NCI-H748 treated with DMSO at 0.1 percent for 48 hours (cell line): ENCODE measurements at regions not wholly inside any gene's neighbourhood (a gene's known extent, or its start where the extent isn't known, plus 50 kb on each side); places are given as distances from the start of the nearest gene placed in this dataset.
"Not testable (repeated sequence)": the region's sequence is repeated elsewhere in the genome, so short reads cannot be mapped to it uniquely, and the experiment has no call there.

Experiments used
- DNase-seq: peaks from one replicate; lab custom pipeline; 2025; lab: John Stamatoyannopoulos, UW

DNA sequence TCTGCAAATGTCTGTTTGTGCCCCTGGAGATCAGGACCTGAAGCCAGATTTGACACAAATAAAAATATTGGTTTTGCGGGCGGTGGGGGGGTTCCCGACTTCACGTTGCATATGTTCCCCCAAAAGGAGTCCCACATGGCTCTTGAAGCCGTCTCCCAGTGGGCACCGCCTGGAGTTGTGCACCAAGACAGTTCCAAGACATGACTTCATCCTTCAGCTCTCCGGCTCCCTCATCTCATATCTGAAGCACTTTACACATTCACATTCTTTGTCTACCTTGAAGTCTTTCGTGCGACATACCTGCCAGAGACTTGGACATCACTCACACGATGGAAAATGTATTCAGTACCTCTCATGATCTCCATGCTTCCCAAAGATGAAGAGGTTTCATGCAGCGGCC lies 362.8 kb upstream of the FOXK1 start:
- no peak for DNase-seq

- no peak for DNase-seq
Measured at GRCh38 chr7:4325732-4326131, 356.4 kb upstream of the FOXK1 start.

- DNase-seq, result no peak
Measured at GRCh38 chr7:4331711-4332110, 350.4 kb upstream of the FOXK1 start.

DNA sequence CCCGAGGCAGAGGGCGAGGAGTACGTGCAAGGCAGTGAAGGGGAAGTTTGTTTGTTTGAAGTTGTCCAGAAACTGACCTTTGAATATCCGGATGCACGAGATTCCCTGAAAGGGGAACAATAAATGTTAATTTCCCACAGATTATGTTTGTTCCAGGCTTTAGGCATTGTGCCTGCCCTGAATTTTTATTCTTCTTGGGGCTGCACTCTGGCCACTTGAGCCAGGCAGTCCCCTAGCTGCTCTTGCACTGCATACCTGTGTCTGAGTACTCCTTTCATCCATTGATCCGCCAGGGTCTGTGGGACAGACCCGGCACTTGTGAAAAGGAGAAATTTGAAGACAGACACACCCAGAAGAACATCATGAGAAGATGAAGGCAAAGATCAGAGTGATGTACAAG lies 343.5 kb upstream of the FOXK1 start:
- DNase-seq, result no peak

DNA sequence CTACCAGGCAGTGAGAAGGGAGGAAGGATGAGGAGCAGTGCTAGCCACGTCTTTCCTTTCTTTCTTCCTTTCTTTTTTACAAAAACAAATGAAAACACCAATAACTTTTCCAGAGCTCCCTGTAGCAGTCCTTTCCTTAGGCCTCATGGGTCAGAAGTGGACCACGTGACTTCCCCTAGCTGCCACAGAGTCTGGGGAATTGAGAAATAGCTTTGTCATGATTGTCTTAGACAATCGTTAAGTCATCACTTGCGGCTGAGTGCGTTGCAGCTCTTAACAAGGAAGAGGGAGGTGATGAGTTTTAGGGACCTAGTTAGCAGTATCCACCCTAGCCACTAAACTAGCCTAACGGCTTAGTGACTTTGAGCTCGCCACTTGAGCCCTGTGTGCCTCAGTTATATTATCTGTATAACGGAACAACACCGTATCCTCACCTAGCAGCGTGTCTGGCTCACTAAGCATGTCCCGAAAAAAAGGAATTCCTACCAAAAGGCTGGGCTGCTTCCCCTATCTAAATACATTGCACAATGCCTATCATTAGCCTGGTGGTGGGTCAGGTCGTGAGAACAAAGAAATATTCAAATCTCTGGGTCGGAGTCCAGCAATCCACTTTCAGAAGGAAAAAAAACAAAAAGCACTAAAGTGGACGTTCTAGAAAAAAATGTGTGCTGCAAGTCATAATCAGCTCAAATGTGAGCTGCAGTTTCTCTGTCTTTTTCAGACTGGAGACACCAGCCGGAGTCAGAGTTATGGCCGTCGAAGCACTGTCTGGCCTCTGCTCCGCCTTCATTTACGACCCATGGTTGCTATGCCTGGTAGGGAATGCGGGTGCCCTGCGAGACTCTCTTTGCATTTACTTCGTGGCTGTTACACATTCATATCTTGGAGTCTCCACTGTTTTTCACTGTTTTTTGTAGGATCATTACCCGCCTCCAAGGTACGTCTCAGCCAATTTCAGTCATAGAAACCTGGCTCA lies 338.5 kb upstream of the FOXK1 start:
- DNase-seq, result no peak

GRCh38 chr7:4345004-4345403 lies 337.1 kb upstream of the FOXK1 start:
- DNase-seq, result no peak

GRCh38 chr7:4352069-4352468 lies 330.0 kb upstream of the FOXK1 start:
- DNase-seq, result no peak

DNA sequence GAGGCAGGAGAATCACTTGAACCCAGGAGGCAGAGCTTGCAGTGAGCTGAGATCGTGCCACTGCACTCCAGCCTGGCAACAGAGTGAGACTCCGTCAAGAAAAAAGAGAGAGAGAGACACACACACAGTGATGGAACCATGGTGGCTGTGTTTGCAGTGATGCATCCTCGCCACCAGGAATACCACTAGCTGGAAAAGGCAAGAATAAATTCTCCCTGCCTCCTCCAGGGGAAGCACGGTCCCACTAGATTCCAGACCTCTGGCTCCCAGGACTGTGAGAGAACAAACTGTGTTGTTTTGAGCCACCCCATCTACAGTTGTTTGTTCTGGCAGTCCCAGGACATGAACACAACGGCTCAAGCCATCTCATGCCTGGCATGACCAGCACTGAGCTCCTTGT lies 320.3 kb upstream of the FOXK1 start:
- no peak for DNase-seq

DNA sequence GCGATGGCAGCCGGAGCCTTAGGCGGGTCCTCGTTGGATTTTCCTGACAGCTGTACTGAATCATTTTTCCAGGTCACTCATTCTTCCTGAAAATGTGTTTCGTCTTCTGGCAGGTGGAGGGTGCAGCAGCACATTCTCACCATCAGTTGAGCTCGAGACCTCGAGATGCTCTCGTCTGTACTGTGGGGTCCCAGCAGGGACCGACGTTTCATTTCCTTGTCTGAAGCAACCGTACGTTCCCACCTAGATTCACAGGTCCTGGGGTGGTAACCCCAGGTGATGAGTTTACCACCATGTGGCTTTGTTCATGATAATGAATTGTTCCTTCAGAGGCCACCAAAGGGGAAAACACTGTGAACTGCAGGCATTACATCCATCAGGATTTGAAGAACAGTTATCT lies 298.5 kb upstream of the FOXK1 start:
- DNase-seq, result no peak

GRCh38 chr7:4386190-4386589 lies 295.9 kb upstream of the FOXK1 start:
- DNase-seq, result peak; percentile 25

DNA sequence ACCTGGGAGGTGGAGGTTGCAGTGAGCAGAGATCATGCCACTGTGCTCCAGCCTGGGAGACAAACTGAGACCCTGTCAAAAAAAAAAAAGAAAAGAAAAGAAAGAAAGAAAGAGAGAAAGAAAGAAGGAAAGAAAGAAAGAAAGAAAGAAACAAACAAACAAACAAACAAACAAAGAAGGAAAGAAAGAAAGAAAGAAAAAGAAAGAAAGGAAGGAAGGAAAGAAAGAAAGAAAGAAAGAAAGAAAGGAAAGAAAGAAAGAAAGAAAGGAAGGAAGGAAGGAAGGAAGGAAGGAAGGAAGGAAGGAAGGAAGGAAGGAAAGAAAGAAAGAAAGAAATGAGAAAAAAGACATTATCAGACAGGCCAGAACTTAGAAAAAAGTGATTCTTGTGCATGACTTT lies 291.0 kb upstream of the FOXK1 start:
- DNase-seq, result not testable (repeated sequence)

DNA sequence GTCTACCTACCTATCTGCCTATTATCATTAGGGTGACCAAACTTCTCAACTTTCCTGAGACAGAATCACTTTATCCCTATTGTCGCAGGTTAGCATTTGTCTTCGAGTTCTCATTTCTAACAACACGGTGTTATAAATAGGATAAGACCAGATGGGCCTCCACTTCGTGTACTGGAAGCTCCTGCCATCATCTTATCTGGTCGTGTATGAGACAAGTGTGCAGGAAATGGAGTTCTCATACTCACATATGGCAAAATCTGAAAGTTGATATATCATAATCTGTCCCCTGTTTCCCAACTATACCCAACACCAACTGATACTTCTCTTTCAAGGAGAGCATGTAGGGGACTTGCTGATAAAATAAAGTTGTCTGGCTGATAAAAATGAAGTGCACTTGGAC lies 287.4 kb upstream of the FOXK1 start:
- no peak for DNase-seq

DNA sequence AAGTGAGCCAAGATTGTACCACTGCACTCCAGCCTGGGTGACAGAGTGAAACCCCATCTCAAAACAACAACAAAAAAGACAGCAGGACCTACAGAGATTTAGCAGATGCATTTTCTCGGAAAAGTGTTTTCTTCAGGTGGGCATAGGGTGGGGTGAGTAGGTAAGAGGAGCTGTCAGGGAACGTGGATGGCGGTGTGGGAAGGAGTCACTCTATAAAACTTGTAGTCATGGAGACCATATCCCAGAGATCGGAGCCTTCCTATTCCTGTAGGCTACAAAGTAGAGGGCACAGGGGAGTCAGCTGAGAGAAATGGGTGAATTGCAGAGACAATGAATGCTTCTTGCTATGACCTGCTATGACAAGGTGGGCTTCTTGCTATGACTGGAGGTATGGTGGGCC lies 283.0 kb upstream of the FOXK1 start:
- DNase-seq, result no peak

- DNase-seq, result no peak
Measured at GRCh38 chr7:4399596-4399995, 282.5 kb upstream of the FOXK1 start.

DNA sequence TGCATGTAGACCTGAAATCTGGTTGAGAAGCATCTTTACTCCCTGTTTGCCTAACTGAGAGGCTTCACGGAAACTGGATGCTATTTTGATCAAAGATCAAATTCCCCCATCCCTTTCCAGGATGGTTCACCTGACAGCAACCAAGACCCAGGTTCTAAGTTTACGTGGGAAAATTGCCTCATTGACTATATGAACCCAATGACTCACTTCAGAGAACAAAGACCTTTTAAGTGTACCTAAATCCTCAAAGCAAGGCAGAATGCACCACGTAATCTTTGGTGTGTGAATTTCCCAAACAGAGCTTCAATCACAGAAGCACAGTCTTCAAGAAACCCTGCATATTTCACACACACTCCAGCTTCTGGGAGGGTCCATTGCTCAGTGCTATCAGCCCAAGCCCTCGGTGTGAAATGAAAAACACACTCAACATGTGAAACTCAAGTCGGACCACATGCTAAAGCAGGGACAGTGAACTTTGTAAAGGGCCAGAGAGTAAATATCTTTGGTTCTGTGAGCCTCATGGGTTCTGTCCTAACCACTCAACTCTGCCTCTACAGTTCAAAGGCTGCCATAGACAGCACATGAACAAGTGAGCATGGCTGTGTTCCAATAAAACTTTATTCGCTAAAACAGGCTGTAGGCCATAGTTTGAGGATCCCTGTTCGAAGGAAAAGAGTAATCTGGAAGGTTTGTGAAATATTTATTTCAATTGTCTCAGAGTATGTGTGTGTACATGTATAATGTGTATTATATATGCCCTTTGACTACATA lies 275.6 kb upstream of the FOXK1 start:
- no peak for DNase-seq

- DNase-seq, result no peak
Measured at GRCh38 chr7:4409946-4410345, 272.1 kb upstream of the FOXK1 start.

DNA sequence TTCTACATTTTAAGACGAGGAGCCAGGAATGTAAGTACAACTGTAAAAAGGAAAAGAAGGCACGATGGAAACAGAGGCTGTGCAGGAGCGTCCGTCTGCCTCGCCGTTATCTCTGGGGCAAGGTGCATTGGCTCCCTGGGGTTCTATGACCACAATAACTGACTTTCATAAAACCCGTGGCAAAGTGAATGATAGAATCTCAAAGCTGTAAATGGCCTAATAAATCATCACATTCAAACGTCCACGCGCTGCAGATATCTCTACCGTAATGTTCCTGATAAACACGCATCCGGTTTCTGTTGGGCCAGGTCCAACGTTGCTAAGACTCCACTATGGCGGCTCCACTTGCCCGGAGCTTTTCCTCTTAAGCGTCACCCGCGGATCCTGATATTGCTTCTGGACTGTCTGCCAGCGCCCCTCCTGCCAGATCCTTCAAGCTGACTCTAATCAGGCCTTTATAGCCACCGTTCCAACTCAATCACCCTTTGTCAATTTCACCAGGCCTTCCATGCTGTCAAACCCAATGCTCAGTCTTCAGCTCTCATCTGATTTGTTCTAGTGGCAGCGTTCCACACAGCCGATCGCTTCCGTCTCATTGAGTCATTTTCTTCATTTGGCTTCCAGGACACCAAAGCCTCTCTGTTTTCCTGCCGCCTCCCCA lies 265.6 kb upstream of the FOXK1 start:
- peak; percentile 40 for DNase-seq

GRCh38 chr7:4428526-4428925 lies 253.6 kb upstream of the FOXK1 start:
- DNase-seq, result no peak

GRCh38 chr7:4430227-4430626 lies 251.9 kb upstream of the FOXK1 start:
- DNase-seq, result no peak

DNA sequence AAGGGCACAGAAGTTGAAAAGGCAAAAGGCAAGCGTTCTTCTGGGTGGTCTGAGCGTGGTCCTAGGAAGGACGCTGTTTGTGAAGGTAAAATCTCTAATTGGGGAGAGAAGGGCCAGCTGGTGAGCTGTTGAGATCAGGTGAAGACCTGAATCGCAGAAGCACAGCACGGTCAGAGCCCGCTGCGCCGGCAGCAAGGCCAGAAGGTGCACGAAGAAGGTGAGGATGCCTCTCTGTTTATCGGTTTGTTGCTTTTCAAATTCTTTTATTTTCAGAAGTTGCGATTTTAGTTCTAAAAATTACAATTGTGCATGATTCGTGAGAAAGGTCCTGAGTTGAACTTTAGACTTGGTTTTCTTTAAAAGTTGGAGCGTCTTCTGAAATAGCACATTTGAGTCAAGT lies 247.8 kb upstream of the FOXK1 start:
- no peak for DNase-seq

- no peak for DNase-seq
Measured at GRCh38 chr7:4436361-4436895, 245.7 kb upstream of the FOXK1 start.

DNA sequence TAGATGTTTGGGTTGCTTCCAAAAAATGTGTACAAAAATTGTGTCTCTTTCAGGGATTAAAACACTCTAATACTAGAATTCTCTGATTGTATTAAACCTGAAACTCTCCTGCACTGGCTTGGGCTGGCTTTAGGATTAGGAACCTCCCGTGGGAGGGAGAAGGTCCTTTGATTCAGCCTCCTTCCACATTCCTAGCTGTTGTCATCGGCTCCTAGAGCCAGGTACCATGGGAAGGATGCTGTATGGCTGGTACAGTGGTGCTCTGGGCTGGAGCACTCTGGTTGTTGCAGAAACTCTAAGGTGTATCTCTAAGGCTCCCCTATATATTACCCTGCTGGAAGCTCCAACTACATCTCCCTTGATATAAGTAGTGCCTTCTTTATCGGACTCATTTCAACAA lies 245.2 kb upstream of the FOXK1 start:
- DNase-seq, result no peak
